ENCODE measurements at regions not wholly inside any gene's neighbourhood (a gene's known extent, or its start where the extent isn't known, plus 50 kb on each side); places are given as distances from the start of the nearest gene placed in this dataset.

DNA sequence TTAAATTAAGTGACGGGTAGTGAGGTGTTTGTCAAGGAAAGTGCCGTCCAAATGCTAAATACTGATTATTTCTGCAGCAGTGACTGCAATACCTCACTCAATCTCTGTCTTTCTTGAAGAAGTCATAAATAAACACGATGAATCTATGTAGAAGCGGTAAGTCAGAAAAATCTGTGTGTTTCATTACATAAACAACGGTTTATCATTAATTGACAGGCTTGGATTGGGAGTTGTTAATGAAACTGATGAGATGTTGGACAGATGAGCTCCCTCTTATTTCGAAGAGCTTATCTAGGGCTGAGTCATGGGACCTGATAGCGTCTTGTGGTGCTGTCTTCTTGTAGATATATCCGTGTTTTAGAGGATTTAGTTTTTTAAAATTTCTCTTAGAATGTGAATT lies 92.2 kb upstream of the SAMD11 start:
- Histone ChIP-seq H3K27me3 (replicated peaks in 1 of 4; ENCODE audit: control insufficient read depth in 3 of 4, extremely low read depth in 1 of 4, insufficient read depth in 3 of 4, low read length in 3 of 4) (no peaks in the 10 kb centered on the region), H2AK5ac (ENCODE audit: low read depth, low read length) (no peak overlapping the region), H2BK120ac (replicated peaks; ENCODE audit: low read depth, low read length) (no peak overlapping the region), H2BK5ac (ENCODE audit: low read depth, low read length) (no peak overlapping the region), H3K79me2 (ENCODE audit: control insufficient read depth in 1 of 2, insufficient read depth in 2 of 2, low read length in 2 of 2) (no peaks in the 10 kb centered on the region), H3K36me3 (ENCODE audit: control insufficient read depth in 2 of 4, insufficient read depth in 4 of 4, low read length in 3 of 4) (no peaks in the 10 kb centered on the region), H3K18ac (ENCODE audit: extremely low read depth, low read length) (no peak overlapping the region), H3K56ac (replicated peaks; ENCODE audit: insufficient read length, low read depth, low read length) (no peak overlapping the region), H2AFZ (ENCODE audit: low read length) (no peak overlapping the region), H3K79me1 (ENCODE audit: low read depth, low read length) (no peaks in the 10 kb centered on the region), H3K9ac (replicated peaks in 1 of 4; ENCODE audit: extremely low read depth in 1 of 4, low read depth in 3 of 4, low read length in 3 of 4) (no peak overlapping the region), H3K4me2 (ENCODE audit: insufficient read depth in 1 of 2, low read depth in 2 of 2, low read length in 2 of 2) (no peak overlapping the region), H3K4me3 (ENCODE audit: extremely low read depth in 1 of 4, insufficient read depth in 2 of 4, low read depth in 3 of 4, low read length in 4 of 4) (no peak overlapping the region), H4K8ac (ENCODE audit: extremely low read depth, insufficient read depth, low read length) (no peak overlapping the region), H3K23me2 (ENCODE audit: low read depth, low read length) (no peaks in the 10 kb centered on the region), H3K23ac (ENCODE audit: insufficient read length) (no peak overlapping the region), H4K5ac (ENCODE audit: insufficient read length, low read depth, low read length) (no peak overlapping the region), H2BK12ac (ENCODE audit: low read depth, low read length) (no peak overlapping the region), H3K4ac (replicated peaks; ENCODE audit: insufficient read length, low read depth, low read length) (no peak overlapping the region), H4K91ac (replicated peaks; ENCODE audit: insufficient read length, low read length) (no peak overlapping the region), H3K27ac (ENCODE audit: low read depth, low read length) (no peak overlapping the region), H2BK15ac (ENCODE audit: low read length) (no peak overlapping the region), H3K14ac (ENCODE audit: insufficient read length) (no peak overlapping the region), H2BK20ac (ENCODE audit: low read length) (no peak overlapping the region), H3K4me1 (replicated peaks in 1 of 4; ENCODE audit: control insufficient read depth in 3 of 4, insufficient read depth in 4 of 4, low read length in 3 of 4) (no peaks in the 10 kb centered on the region), H3K9me3 (ENCODE audit: insufficient read depth in 2 of 2, low read depth in 1 of 2, low read length in 1 of 2) (no peaks in the 10 kb centered on the region), H4K20me1 (replicated peaks in 1 of 2; ENCODE audit: control insufficient read depth in 1 of 2, insufficient read depth in 2 of 2, low read length in 2 of 2) (no peaks in the 10 kb centered on the region)
- DNase-seq (ENCODE audit: low read depth in 1 of 2, low spot score in 2 of 2) (no peak), FAIRE-seq (no peak)
- CTCF ChIA-PET (ENCODE audit: partially characterized antibody) = interaction anchor here (0.6 kb wide), 1 partner anchor 1804 kb away, joined by 3 read pairs; no protein-coding TSS in a partner anchor
- TF ChIP-seq TEAD4 (IDR thresholded peaks at IDR 0.05; ENCODE audit: low read depth, low read length) (no peak), JUND (IDR thresholded peaks at IDR 0.05; ENCODE audit: low read length) (no peak), TAF1 (IDR thresholded peaks at IDR 0.05; ENCODE audit: low read depth, low read length) (no peak), HDAC2 (IDR thresholded peaks at IDR 0.05; ENCODE audit: borderline replicate concordance in 1 of 2, low read depth in 2 of 2, low read length in 2 of 2) (no peak), SUZ12 (IDR thresholded peaks at IDR 0.05; ENCODE audit: low read length) (no peak)
- 84% methylated on average over 8 of the region's 8 CpGs; no CpG with 5 or more reads in 1 of the 2 experiments for WGBS, 2 experiments (ENCODE audit: extremely low coverage in 1 of 2, insufficient coverage in 1 of 2, insufficient read length in 1 of 2, insufficient replicate concordance in 2 of 2, low coverage in 1 of 2, low lambda C conversion rate in 2 of 2, missing lambda C conversion rate in 1 of 2)
- POLR2A ChIA-PET (ENCODE audit: partially characterized antibody) = no interaction called here

Measured in H1 (cell line).